ENCODE measurements at regions not wholly inside any gene's neighbourhood (a gene's known extent, or its start where the extent isn't known, plus 50 kb on each side); places are given as distances from the start of the nearest gene placed in this dataset.

DNA sequence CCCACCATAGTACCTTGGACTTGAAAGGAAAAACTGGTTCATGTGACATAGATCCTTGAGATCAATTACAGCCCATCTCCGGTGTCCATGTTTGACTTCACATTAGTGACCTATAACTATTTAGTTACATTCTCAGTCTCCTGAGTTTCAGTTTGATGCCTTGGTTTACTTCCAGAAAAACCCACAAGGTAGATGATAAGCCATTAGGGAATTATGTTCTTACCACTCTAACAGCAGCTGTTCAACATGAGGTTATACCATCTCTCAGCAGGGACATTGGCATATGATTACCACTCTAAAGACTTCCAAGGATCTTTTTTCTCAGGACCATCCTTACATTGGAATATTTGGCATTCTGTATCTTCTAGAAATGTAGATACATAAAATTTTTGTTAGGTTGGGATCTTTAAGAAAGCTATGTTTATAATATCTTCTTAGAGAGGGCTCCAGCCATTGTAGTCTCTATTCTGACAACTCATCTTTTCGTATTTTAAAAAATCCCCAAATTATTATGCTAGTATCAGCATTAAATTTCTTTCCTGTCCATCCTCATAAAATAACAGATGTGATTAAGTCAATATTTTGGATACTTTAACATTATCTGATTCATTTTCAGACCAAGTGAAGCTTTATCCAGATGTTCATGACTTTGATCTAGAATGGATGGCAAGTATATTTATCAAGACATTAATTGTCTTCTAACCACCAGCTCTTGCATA, 258.9 kb downstream of the RDH14 start:
- TF ChIP-seq, protein P1, sequence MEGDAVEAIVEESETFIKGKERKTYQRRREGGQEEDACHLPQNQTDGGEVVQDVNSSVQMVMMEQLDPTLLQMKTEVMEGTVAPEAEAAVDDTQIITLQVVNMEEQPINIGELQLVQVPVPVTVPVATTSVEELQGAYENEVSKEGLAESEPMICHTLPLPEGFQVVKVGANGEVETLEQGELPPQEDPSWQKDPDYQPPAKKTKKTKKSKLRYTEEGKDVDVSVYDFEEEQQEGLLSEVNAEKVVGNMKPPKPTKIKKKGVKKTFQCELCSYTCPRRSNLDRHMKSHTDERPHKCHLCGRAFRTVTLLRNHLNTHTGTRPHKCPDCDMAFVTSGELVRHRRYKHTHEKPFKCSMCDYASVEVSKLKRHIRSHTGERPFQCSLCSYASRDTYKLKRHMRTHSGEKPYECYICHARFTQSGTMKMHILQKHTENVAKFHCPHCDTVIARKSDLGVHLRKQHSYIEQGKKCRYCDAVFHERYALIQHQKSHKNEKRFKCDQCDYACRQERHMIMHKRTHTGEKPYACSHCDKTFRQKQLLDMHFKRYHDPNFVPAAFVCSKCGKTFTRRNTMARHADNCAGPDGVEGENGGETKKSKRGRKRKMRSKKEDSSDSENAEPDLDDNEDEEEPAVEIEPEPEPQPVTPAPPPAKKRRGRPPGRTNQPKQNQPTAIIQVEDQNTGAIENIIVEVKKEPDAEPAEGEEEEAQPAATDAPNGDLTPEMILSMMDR (IDR thresholded peaks at IDR 0.05), result no peak
- TF ChIP-seq POLR2A (IDR thresholded peaks at IDR 0.05), result no peak
